Fibroblast of pulmonary artery (primary cell): ENCODE measurements at regions not wholly inside any gene's neighbourhood (a gene's known extent, or its start where the extent isn't known, plus 50 kb on each side); places are given as distances from the start of the nearest gene placed in this dataset.

Source experiments
- DNase-seq: peaks from one replicate; pipeline ENCODE4 v3.0.0-alpha.2; 2010; ENCODE audit warnings: low read depth
- H3K4me3 ChIP-seq: replicated peaks from 2 replicates; pipeline ENCODE4 v1.5.1; 2011; ENCODE audit warnings: low read depth, mild to moderate bottlenecking, control low read depth, low read length, moderate library complexity
- CTCF ChIP-seq: IDR thresholded peaks from 2 replicates; pipeline ENCODE4 v1.5.1; 2011; ENCODE audit warnings: mild to moderate bottlenecking, control low read depth, low read length, inconsistent platforms; ENCODE audit errors: missing control alignments

GRCh38 chr4:12973522-12973921, 510.6 kb downstream of the RAB28 start:
- no peak overlapping the region for H3K4me3 ChIP-seq
- no peak for DNase-seq
- TF ChIP-seq CTCF = no peak

- TF ChIP-seq CTCF = no peak
- no peak for DNase-seq
- no peak overlapping the region for H3K4me3 ChIP-seq
Measured at GRCh38 chr4:12968345-12968744, 515.8 kb downstream of the RAB28 start.

- TF ChIP-seq CTCF = no peak
- no peak for DNase-seq
- H3K4me3 ChIP-seq = no peak overlapping the region
Measured at GRCh38 chr4:12966726-12967125, 517.4 kb downstream of the RAB28 start.

GRCh38 chr4:12965334-12965733, 518.8 kb downstream of the RAB28 start:
- H3K4me3 ChIP-seq = no peak overlapping the region
- no peak for DNase-seq
- no peak for TF ChIP-seq CTCF

- no peak for TF ChIP-seq CTCF
- no peak for DNase-seq
Measured at GRCh38 chr4:12963912-12964311, 520.2 kb downstream of the RAB28 start.

GRCh38 chr4:12963291-12963690, 520.8 kb downstream of the RAB28 start:
- no peak for DNase-seq
- H3K4me3 ChIP-seq = no peak overlapping the region
- no peak for TF ChIP-seq CTCF

More at GRCh38 chr4:12963912-12964311, 520.2 kb downstream of the RAB28 start:
- H3K4me3 ChIP-seq = no peak overlapping the region

- DNase-seq = no peak
- TF ChIP-seq CTCF = no peak
Measured at GRCh38 chr4:12961713-12962112, 522.4 kb downstream of the RAB28 start.

More at GRCh38 chr4:12961713-12962112, 522.4 kb downstream of the RAB28 start:
- no peak overlapping the region for H3K4me3 ChIP-seq
